ENCODE measurements at regions not wholly inside any gene's neighbourhood (a gene's known extent, or its start where the extent isn't known, plus 50 kb on each side); places are given as distances from the start of the nearest gene placed in this dataset.

- DNase-seq (ENCODE audit: low spot score), result no peak
These were observed 479.7 kb downstream of the RPS24 start for GRCh38 chr10:78513330-78513729.

GRCh38 chr10:78513986-78514385 lies 480.3 kb downstream of the RPS24 start:
- DNase-seq (ENCODE audit: low spot score), result no peak

GRCh38 chr10:78514459-78514858 lies 480.8 kb downstream of the RPS24 start:
- DNase-seq (ENCODE audit: low spot score), result no peak

- no peak for DNase-seq (ENCODE audit: low spot score)
These were observed 481.6 kb downstream of the RPS24 start for GRCh38 chr10:78515038-78515872.

GRCh38 chr10:78515873-78516153 lies 482.1 kb downstream of the RPS24 start:
- no peak for DNase-seq (ENCODE audit: low spot score)

GRCh38 chr10:78516236-78516635 lies 482.6 kb downstream of the RPS24 start:
- DNase-seq (ENCODE audit: low spot score), result no peak

- no peak for DNase-seq (ENCODE audit: low spot score)
These were observed 483.1 kb downstream of the RPS24 start for GRCh38 chr10:78516756-78517155.

GRCh38 chr10:78518224-78518623 lies 484.6 kb downstream of the RPS24 start:
- DNase-seq (ENCODE audit: low spot score), result no peak

GRCh38 chr10:78520737-78521430 lies 487.2 kb downstream of the RPS24 start:
- DNase-seq (ENCODE audit: low spot score), result peak; percentile 80

- no peak for DNase-seq (ENCODE audit: low spot score)
These were observed 489.8 kb downstream of the RPS24 start for GRCh38 chr10:78523453-78523852.

- no peak for DNase-seq (ENCODE audit: low spot score)
These were observed 490.7 kb downstream of the RPS24 start for GRCh38 chr10:78524342-78524741.

GRCh38 chr10:78524941-78525340 lies 491.3 kb downstream of the RPS24 start:
- no peak for DNase-seq (ENCODE audit: low spot score)

GRCh38 chr10:78526347-78526746 lies 492.7 kb downstream of the RPS24 start:
- DNase-seq (ENCODE audit: low spot score), result no peak

- DNase-seq (ENCODE audit: low spot score), result no peak
These were observed 493.6 kb downstream of the RPS24 start for GRCh38 chr10:78527296-78527695.

- no peak for DNase-seq (ENCODE audit: low spot score)
These were observed 495.1 kb downstream of the RPS24 start for GRCh38 chr10:78528749-78529204.

- DNase-seq (ENCODE audit: low spot score), result no peak
These were observed 495.6 kb downstream of the RPS24 start for GRCh38 chr10:78529262-78529661.

GRCh38 chr10:78531088-78531487 lies 497.4 kb downstream of the RPS24 start:
- no peak for DNase-seq (ENCODE audit: low spot score)

GRCh38 chr10:78532480-78533042 lies 498.9 kb downstream of the RPS24 start:
- DNase-seq (ENCODE audit: low spot score), result no peak

- DNase-seq (ENCODE audit: low spot score), result no peak
These were observed 499.4 kb downstream of the RPS24 start for GRCh38 chr10:78533098-78533497.

- no peak for DNase-seq (ENCODE audit: low spot score)
These were observed 500.1 kb downstream of the RPS24 start for GRCh38 chr10:78533776-78534175.

- DNase-seq (ENCODE audit: low spot score), result no peak
These were observed 502.1 kb downstream of the RPS24 start for GRCh38 chr10:78535716-78536218.

- DNase-seq (ENCODE audit: low spot score), result no peak
These were observed 503.4 kb downstream of the RPS24 start for GRCh38 chr10:78537018-78537417.

- DNase-seq (ENCODE audit: low spot score), result no peak
These were observed 505.6 kb downstream of the RPS24 start for GRCh38 chr10:78539247-78539766.

All from A172 (cell line).